Pulmonary artery endothelial cell (primary cell): ENCODE measurements at regions not wholly inside any gene's neighbourhood (a gene's known extent, or its start where the extent isn't known, plus 50 kb on each side); places are given as distances from the start of the nearest gene placed in this dataset.

Experiments
- DNase-seq: peaks from one replicate; pipeline ENCODE4 v3.0.0-alpha.2; 2011; ENCODE audit warnings: low read depth, low spot score

- no peak for DNase-seq
These were observed 178.9 kb upstream of the SNX7 start for GRCh38 chr1:98482611-98483010.

- no peak for DNase-seq
These were observed 181.2 kb upstream of the SNX7 start for GRCh38 chr1:98480271-98480670.

- DNase-seq, result no peak
These were observed 183.4 kb upstream of the SNX7 start for GRCh38 chr1:98478121-98478520.

- no peak for DNase-seq
These were observed 188.6 kb upstream of the SNX7 start for GRCh38 chr1:98472878-98473277.

GRCh38 chr1:98471633-98472032 lies 189.9 kb upstream of the SNX7 start:
- DNase-seq, result no peak

- DNase-seq, result peak; percentile 45
These were observed 193.3 kb upstream of the SNX7 start for GRCh38 chr1:98468111-98468717.

GRCh38 chr1:98467586-98467985 lies 193.9 kb upstream of the SNX7 start:
- DNase-seq, result no peak

GRCh38 chr1:98467122-98467521 lies 194.4 kb upstream of the SNX7 start:
- no peak for DNase-seq

DNA sequence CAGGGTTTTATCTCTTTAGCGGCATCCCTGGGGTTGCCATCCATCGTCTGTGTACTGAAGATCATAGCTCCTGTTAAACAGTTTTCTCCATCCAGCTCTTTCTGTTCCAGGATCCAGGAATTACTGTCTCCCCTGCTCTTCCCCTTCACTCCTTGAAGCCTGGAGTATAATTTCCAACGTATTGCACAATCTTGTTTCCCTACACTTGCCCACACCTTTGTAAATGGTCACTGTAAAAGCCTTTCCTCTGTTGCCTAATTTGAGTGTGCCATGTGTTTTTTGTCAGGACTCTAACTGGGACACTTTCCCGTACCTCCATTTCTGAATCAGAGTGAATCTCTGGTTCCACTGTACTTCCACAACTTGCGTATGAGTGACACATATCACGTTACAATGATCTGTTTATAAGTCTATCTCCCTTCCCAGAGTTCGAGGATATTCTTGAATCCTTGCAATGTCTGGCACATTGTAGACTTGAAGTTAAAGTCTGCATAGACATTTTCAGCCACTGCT lies 199.6 kb upstream of the SNX7 start:
- DNase-seq, result no peak

- DNase-seq, result no peak
These were observed 201.4 kb upstream of the SNX7 start for GRCh38 chr1:98460136-98460535.

DNA sequence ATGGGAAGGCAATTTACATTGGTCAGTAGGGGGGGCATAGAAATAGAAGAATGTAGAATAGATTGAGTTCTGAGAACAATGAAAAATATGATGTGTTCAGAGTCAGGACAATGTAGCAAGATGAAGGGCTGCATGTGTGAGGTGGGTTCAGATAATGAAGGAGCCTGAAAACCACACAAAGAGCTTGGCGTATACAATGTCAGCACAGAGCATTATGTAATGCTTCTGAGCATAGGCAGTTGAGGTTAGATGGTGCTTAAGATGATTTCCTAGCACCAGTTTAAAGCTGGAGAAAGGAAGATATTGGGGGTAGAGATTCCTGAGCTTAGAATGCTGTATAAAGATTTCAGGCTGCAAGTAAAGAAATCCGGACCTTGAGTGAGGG lies 202.0 kb upstream of the SNX7 start:
- no peak for DNase-seq

DNA sequence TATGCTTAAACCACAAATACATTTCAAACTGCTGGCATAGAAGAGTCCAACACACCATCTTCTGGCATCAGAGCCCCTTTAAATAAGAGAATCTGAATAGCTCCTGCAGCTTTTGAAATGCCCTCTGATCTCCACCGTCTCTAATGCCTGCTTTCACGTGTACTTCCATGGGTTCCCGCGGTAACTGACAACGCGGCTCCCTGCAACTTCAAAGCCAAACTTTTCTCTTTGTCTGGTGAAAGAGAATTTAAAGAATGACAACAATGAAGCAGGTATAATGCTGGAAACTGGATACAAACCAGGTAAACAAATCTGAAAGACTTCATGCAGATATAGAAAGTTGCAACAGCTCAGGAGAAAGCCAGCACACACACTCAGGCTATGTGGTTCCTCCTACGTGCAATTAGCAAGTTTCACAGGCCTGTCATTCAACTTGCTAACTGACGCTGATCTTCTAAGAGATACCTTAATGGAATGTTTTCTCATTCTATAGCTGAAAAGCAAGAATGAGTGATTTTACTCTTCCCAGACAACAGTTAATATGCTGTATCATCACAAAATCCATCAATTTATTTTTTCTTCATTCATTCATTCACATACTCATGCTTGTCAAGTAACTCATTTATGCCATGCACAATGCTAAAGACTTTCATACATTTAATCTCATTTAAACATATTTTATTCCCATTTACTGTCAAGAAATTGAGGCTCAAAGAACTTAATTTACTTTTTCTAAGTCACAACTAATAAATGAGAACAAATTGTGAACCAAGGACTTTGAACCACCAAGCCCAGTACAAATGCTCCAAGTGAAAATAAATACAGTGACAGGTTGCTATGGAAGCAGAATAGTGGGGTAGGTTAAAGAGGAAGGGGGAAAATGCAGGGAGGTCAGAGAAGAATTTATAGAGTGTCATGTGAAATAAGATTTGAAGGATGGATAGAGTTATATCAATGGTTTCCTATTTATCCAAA lies 202.7 kb upstream of the SNX7 start:
- DNase-seq, result no peak

DNA sequence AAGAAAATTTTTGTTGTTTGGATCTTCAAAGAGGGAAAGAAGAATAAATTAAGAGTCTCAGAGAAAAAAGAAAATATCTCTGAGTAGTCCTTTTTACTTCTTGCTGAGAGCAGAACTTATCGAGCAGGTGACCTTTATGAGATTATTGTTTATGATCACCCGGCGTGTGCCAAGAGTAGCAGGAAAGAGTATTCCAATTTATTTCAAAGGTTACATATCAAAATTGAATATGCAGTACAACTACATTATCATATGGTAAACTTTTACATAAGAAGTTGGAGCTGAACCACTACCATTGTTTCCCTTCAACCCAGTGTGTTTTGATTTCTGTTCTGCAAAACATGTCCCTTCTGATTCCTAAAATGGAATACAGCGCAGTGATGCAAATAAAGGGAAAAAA lies 204.3 kb upstream of the SNX7 start:
- DNase-seq, result no peak

DNA sequence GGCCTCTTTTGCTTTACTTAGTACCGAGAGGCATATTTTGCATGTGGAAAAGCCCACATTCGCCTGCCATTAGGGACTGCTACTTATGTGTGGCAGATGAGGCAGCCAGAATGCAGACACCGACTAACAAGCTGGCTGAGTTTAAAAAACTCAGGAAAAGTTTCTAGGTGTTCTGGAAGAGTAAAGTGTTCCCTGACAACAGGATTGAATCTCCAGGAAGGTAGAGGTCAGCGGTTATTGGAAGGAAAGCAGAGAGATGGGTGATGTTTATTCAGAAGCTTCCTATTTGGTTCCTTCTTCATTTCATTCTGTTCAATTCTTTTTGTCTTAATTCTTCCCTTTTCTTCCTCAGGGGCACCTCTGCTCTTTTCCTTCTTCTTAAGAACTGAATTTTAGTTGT lies 206.9 kb upstream of the SNX7 start:
- DNase-seq, result no peak

- no peak for DNase-seq
These were observed 208.5 kb upstream of the SNX7 start for GRCh38 chr1:98453066-98453465.

DNA sequence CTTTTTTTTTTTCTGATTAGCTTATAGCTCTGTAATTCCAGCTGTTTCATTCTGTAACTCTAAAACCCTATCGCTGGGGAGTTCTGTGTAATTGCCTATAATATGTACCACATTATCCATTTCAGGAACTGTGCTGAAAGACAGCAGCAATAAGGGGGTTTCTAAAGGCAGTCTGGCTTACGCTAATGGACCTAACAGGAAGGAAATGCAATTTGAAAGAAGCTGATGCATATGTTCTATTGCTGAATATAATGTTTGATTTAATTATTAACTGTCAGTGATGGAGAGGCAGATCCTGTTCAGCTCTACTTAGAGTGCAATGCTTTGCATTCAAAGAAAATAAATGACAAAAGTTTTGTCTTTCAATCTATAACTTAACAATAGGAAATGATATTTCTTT lies 209.4 kb upstream of the SNX7 start:
- DNase-seq, result no peak

DNA sequence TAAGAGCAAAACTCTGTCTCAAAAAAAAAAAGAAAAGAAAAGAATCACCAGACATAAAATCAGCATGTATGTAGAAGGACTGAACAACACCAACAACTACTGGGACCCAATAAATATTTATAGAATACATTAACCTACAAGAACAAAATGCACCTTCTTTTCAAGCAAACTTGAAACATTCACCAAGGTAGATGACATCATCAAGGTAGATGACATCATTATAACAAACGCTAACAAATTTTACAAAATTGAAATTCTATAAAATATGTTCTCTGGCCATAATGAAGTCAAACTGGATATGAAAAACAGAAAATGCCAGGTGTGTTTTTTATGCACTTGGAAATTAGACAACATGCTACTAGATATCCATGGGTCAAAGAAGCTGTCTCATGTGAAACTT lies 220.2 kb upstream of the SNX7 start:
- DNase-seq, result no peak

- DNase-seq, result no peak
These were observed 222.1 kb upstream of the SNX7 start for GRCh38 chr1:98439471-98439870.

GRCh38 chr1:98437540-98437939 lies 224.0 kb upstream of the SNX7 start:
- DNase-seq, result no peak

DNA sequence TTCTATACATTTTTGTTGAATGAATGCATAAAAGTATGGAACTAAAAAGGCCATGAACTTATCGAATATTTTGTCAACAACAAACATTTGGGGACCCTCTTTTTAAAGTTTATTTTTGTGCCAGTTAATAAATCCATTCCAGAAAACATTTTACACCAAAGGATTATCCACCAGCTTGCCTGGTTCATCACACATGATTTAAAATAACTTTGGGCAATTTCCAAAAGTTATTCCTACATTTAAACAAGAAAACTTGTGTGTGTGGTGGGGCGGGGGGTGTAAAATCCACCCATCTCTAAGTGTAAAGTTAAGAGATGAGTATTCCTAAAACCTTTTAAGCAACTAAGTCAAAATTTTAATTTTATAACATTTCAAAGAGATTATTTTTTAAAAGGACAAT lies 224.5 kb upstream of the SNX7 start:
- no peak for DNase-seq

DNA sequence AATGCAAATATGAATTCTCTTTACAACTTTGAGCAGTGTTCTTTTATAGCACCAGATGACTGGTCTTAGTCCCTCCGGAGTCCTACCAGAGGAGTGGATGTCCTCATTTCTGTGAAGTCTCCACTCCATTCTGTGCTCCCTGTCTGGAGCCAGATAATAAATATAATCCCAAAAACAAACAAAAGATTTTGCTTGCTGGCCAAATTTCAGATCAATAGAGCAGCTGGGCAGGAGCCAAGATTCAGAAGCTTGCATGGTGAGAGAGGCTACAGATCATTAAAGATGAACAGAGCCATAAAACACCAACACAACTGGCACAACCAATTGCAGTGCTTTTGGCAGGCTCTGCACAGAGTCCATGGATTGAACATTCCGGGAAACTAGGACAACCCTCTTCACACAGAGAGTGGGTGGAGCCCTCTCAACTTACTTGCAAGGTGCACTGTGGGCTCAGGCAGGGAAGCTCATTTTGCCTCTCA lies 231.5 kb upstream of the SNX7 start:
- DNase-seq, result no peak

- no peak for DNase-seq
These were observed 232.7 kb upstream of the SNX7 start for GRCh38 chr1:98428864-98429263.

DNA sequence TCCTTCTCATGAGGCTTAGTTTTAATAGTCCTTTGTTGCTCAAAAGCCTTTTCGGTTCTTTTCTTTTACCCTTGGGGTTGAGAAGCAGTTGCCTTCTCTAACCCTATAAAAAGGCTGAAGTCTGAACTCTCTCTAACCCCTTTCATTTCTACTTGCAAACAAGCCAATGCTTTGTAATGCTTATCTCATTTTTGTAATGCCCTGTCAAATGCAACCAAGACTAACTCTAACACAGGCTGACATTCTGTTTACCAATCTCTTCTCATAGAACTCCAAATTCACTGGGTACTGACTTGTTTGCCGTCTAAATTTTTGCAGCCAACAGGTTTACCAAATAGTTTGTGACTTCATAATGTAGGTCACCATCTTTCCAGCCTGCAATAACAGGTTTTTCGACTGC lies 233.9 kb upstream of the SNX7 start:
- DNase-seq, result no peak
